GM19043 (cell line): ENCODE measurements at regions not wholly inside any gene's neighbourhood (a gene's known extent, or its start where the extent isn't known, plus 50 kb on each side); places are given as distances from the start of the nearest gene placed in this dataset.
"Not testable (repeated sequence)": the region's sequence is repeated elsewhere in the genome, so short reads cannot be mapped to it uniquely, and the experiment has no call there.

Source experiments
- ATAC-seq: cut with Tn5 transposase; IDR thresholded peaks from one replicate; pipeline ENCODE4 v1.9.1; 2021; ENCODE audit warnings: low read depth; ENCODE audit not compliant: unreplicated experiment

DNA sequence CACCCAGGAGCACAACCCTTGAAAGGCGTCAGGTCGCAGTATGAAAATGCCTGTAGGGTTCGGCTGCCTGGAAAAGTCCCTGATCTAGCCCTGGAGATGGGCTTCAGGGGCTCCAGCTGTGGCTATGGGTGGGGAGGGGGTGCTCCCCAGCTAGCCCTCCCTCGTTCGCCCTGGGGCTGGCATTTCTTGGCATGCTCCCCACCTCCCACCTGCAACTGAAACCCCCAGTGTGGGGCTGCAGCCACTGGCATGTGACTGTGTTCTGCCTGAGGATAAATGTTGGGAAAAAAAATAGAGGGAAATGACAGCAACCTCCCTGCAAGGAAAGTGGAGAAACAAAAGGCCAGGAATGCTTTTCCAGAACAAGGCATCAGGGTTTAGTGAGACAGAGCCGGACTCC is 109.2 kb downstream of the COPS8 start:
- ATAC-seq, result no peak

DNA sequence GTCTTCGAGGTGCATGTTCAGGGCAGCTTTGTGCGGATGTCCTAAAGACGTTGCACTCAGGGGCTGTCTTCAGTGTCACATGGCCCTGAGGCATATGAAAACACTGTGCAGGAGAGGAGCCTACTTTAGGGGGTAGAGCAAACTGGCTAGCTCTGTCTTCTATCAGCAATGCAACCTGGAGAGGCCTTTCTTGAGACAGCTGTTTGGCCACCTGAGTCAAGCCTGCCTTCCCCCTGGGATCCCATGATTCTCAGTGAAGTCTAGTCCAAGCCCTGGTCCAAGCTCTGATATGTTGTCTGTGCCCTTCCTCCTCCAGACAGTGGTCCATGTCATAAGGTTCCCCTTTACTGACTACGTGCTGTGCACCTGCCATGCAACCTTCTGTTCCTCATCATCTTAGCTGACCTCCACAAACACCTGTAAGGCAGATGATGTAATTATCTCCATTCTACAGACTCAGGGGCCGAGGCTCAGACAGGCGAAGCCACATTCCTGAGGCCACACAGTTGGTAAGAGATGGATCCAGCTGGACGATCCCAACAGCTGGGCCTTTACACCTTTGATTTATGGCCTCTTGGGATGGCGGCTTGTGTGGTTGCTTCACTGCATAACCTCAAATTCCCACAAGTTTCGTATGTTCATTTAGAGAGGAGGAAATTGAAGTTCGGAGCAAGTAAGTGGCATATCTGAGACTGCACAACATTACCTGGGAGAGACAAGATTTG is 109.9 kb downstream of the COPS8 start:
- no peak for ATAC-seq

DNA sequence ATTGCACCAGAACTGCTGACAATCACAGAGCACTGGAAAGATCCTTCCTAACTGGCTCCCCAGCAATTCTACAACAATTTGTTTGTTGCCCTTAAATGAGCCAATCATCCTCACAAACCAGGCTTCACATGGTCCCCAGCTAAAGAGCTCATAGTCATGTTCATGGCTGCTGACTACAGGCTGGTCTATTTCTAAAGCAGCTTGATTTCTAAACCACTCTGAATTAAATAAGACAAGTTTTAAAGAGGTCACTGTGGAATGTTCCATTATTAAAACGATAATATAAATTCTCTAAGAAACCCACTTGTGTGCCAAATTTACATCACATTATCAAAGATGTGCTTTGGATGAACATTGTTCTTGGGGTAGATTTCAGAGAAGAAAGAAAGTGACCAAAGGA is 110.7 kb downstream of the COPS8 start:
- no peak for ATAC-seq

DNA sequence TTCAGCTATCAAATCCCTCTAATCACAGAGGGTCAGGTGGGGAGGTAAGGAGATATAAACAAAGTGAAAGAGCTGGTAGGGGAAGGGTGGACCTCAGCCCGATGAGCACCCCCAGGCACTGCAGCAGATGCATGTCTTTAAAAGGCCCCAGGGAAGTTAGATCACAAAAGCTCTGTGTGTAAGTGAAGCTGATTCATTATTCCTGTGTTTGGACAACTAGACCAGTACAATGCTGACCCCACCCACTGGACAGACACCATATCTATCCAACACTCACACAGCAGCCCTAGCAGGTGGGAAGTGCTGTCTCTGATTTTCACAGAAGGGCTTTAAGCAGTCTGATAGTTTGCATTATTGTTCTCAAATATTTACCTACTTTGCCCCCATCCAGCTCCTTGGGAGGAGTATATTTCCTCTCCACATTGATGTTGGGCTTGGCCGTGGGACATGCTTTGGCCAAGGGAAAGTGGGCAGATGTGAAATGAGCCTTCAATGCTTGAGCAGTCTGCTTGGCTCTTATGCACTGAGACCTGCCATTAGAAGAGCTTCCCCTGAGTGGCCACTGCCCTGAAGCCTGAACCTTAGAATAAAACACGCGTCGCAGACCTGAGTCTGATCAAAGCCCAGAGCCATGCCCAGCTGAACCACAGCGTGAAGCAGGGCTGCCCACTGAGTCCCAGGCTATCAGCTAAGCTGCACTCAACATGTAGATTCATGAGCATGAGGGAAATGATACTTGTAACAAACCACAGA is 111.4 kb downstream of the COPS8 start:
- no peak for ATAC-seq

DNA sequence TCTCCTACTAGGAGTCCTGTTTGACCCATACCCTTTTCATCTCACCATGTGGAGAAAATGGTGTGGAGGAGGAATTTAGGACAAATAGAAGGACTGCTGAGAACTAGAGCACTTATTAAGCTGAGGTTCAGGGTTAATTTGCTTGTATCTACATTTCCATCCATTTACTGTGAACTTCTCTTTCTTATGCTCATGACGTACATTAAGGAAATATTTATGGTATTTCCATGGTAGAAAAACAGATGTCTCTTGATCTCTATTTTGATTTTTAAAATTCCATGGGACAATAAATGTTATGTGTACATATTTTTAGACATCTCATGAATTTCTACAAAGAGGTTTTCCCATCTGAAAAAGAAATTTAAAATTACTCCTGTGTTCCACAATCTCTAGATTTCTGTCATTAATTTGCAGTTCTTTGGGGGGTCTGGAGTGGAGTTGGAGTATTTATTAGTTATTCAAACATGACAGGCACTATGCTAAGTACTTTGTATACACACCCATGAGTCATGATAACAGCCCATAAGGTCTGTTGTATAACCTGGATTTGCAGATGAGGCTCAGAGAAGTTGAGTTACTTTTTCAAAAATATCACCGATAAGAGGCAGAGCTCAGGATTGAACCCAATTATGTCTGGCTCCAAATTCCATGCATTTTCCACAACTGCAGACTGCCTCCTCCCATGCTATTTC is 112.6 kb downstream of the COPS8 start:
- ATAC-seq, result no peak

DNA sequence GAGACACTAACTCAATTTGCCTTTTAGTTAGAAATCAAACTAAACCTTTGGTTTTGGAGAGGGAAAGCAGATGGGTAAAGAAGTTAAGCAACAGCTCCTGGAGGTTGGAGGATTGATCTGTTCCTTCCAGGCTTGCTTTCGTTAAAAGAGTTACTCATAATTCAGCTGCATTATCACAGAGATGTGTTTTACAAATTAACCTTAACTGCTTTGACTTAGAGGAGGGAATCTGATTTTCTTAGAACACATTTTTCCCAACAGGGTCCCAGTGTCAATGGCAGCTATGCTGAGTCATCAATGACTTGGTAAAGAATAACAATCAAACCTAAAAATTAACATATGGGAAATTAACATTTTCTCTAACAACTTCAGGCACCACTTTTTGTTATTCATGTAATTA is 113.4 kb downstream of the COPS8 start:
- ATAC-seq, result no peak

DNA sequence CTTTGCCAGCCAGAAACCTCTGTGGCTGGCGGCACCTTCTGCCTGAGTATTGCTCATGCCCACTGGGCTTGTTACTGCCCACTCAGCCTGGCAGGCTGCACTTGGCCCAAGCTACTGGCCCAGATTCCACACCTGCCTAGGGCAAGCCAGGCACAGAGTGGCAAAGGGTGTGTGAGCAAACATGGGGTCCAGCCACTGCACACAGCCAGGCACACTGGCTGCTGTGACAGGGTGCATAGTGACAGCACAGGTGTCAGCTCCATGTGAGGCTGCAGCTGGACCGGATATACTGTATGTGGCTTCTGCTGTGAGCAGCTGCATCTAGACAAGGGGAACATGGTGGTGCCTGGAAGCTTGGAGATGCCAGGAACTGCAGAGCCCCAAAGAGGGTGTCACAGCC is 113.9 kb downstream of the COPS8 start:
- ATAC-seq, result no peak

DNA sequence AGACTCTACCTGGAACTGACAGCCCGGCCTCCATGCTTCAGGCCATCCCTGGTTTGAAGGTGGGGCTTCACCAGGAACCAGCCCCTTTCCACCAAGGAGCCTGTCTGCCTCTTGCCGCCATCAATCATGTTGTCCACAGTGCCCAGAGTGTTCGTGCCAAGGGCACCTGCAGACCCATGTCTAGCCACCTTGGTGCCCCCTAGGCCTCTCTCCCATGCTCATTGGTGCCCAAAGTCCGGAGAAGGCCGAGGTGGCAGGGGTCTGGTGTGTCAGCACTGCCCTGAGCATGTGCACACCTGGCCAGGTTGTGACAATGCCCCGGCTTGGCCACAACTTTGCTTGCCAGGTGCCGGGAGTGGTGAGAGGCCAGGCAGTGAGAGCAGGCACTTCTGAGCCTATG is 114.8 kb downstream of the COPS8 start:
- ATAC-seq, result no peak

DNA sequence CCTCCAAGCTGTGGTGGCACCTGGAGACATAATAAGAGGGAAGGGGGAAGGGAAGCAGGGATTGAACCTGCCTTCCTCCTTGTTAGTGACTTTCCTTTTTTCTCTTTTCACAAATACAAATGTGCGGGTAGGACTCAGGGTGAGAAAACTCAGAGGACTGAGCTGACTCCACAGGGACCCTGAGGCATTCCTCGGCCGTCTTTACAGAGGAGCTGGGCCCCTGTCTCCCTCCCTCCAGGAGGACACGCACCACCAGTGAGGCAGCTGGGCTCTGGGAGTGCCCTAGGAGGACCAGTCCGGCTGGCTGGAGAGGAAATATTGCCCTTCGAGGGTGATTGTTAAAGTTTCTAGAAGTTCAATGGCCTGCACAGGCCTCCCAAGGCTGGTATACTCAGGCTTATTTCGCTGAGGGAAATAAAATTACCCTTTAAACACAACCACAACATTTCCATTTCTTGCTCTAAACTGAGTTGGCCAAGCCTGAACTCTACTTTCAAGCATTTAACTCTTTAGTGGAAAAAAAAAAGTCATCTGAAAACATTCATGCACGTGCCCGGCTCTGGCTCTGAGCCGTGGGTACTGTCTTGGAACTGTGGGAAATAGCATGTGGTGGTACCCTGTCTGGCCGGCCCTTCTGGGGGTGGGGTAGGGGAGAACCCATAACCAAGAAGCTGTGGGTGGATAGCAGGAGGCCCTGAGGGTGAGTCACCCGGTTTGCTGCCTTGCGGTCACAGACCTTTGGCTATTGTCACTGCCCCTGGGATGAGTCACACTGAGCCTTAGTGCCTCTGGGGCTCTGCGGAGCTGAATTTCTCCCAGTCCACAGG is 116.0 kb downstream of the COPS8 start:
- ATAC-seq, result peak; percentile 63

DNA sequence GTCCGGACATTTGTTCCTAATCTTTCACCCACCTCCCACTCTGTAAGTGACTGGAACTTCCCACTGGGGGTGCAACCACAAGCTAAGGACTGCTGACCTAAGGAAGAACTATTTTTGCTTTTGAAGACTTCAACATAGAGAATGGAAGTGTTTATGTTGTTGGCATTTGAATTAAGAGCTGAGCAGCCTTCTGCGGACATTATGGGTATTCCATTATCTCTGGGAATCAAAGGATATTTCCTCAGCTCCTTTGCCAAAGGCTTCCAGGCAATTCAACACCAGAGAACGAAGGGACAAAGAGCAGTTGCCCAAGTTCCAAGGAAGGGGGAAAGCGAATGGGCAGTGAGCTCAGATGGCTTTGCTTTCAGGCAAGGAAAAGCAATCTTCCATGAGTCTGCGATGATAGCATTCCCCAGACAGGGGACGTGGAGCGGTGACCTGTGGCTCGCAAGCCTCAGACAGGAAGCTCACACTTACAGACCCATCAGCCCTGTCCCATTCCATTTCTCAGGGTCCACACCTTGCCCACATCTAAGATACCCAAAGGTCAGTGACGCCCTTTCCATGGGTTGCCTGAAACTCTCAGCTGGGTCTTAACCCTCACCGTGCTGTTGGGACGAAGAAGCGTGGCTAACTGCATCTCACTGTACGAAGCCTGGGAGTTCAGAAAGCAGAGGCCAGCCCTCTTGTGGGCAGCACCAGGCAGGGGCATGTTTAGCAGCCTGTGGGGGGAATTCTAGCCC is 116.8 kb downstream of the COPS8 start:
- no peak for ATAC-seq

DNA sequence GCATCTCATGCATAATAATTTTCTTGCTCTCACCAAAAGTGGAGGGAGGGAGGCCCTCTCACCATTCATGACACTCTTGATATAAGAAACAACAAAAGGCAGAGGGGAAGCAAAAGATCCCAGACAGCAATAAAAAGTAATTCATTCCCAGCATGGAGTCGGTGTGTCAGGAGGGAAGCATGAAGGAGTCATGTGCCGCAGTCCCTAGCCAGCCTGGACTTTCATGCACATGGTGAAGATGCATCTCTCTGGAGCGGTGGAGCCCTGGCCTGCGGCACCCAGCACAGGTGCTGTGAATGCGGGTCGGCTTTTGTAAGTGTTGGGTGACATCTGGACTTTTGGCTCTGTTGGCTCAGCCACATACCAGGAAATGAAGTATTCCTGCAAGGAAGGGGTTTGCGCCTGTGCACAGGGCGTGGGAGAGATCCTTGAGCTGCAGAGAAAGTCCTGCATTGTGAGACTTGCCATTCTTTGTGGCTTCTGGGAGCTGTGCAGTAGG is 119.4 kb downstream of the COPS8 start:
- ATAC-seq, result no peak

DNA sequence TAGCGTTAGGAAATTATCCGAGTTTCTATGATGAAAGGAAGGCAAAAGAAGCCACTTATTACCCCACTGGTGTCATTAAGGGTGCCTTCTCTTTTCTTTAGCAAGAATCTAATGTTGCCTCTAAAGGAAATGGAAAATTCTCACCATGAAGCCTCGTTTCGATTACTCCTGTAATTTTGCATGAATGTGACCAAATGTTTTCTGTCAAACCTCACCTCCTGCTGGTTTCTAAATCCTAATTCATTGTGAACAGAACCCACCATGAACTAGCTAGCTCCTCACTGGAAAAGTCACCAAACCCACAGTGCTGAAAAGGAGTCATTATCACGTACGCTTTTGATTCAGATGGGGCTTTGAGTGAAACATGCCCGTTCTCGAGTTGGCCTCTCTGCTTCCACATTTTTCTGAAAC is 119.9 kb downstream of the COPS8 start:
- no peak for ATAC-seq

DNA sequence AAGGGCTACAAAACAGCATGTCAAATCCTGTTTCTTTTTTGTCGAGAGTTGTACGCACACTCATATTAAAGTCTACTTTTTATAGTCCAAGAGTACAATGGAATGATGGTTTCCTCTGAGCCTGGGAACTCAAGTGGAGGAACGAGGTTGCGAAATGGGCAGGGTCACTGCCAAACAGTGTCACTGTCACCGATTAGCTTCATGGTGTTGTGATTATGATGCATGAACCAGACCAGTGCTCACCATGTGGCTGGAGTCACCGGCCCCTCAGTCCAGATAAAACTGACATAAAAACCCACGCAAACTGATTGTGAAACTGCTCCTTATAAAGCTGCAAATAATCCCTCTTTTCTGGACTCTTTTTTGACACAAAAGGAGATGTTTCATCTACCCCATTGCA is 122.0 kb downstream of the COPS8 start:
- ATAC-seq, result no peak

DNA sequence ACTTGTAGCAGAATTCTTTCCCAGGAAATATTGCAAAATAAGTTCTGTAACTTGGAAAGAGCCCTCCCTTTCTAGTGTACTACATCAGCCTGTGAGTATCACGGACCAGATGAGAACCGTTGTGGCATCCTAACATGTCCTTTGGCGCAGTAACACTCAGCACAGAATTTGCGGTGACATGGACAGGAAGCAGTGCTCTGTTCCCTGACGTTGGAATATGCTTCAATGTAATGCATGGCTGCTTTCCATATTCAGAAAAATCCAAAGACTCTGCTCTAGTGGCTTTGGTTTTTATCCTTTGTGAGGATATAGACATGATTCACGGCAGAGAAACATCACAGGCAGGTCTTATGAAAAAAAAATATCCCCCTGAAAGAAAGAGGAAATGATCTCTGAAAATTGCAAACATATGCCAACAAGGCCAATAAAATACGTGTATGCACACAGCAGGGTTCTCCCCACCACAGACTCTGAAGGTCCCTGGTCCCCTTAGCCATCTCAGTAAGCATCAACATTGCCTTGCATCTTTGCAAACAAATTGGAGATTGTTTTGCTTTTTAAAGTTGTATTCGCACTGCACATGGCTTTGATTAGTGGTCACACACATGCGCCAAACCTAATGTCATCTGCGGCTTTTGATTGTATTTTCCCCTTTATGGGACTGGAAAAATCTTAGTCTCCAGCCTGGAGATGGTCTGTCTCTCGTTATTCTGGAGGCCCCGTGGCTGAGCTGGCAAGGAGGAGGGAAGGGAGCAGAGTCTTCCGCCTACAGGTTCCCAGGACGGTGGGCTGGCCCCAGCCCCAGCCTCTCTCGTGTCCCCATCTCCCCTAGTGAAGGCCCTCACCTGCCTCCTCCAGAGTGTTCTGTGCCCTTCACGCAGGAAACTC is 122.9 kb downstream of the COPS8 start:
- ATAC-seq, result no peak

DNA sequence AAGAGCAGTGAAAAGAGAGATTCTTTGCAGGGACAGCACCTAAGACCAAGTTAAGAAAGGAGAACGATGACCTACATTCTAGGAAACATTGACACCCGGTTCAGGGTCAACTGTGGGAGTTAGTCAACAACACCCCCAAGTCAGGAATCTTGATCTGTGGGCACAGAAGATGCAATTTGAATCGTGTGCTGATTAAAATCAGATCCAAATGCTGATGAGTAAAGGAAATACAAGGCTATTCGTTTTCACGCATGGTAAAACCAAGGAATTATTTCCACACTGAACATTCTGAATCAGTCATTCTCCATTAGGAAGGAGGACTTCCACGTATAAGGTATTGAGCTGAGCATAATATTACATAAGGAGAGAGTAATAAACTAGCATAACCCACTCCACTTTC is 124.2 kb downstream of the COPS8 start:
- no peak for ATAC-seq

DNA sequence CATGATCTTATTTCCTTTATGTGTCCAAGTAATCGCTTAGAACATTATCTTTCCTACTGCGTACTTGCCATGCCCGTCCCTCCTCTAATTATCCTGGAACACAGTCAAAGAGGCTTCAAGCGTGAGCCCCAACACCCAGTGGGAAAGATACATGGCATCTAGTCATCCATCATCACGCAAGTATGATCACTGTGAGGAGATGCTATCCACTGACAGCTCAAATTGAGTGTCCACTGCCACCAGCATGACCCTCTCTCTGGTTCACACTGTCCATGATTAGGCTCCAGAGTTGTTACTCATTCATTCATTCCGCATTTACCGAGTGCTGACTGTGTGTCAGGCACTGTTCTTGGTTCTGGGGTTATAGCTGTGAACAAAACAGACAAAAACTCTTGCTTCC is 124.6 kb downstream of the COPS8 start:
- no peak for ATAC-seq

DNA sequence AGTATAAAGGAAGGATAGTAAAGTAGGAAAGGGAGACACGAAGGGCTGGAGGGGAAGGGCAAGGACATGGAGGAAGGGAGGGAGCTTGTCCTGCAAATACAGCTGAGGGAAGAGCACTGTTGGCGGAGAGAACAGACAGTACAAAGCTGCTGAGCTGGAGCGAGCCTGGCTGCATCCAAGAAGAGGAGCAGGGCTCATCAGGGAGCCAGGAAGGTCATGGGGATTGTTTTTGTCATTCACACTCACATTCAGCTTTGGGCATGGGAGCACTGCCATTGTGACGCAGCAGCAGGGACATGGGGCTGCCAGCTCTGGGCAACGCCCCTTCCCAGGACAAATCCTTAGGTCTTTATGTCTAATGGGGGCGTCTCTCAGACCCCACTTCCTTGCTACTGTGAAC is 125.1 kb downstream of the COPS8 start:
- no peak for ATAC-seq

DNA sequence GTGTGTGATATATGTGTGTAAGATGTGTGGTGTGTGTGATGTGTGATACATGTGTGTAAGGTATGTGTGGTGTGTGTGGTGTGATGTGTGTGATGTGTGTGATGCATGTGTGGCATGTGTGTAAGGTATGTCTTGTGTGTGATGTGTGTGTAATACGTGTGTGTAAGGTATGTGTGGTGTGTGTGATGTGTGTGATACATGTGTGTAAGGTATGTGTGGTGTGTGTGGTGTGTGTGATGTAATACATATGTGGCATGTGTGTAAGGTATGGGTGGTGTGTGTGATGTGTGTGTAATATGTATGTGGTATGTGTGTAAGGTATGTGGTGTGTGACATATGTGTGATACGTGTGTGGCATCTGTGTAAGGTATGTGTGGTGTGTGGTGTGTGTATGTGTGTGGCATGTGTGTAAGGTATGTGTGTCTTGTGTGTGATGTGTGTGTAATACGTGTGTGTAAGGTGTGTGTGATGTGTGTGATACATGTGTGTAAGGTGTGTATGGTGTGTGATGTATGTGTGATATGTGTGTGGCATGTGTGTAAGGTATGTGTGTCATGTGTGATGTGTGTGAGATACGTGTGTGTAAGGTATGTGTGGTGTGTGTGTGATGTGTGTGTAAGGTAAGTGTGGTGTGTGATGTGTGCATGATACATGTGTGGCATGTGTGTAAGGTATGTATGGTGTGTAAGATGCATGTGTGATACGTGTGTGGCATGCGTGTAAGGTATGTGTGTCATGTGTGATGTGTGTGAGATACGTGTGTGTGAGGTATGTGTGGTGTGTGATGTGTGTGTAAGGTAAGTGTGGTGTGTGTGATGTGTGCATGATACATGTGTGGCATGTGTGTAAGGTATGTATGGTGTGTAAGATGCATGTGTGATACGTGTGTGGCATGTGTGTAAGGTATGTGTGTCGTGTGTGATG is 126.9 kb downstream of the COPS8 start:
- not testable (repeated sequence) for ATAC-seq
